H1 (cell line): ENCODE measurements at regions not wholly inside any gene's neighbourhood (a gene's known extent, or its start where the extent isn't known, plus 50 kb on each side); places are given as distances from the start of the nearest gene placed in this dataset.

Source experiments
- CTCF ChIA-PET: fragments of 300-600 bp; sonication (Branson Sonifier 250); formaldehyde crosslinking; loops from one replicate; lab custom pipeline; 2021; ENCODE audit not compliant: partially characterized antibody; lab: Charles Lee
- POLR2A ChIA-PET: fragments of 300-600 bp; sonication (Branson Sonifier 250); formaldehyde crosslinking; loops from one replicate; lab custom pipeline; 2021; ENCODE audit warnings: inconsistent platforms; ENCODE audit not compliant: partially characterized antibody; lab: Charles Lee
- DNase-seq, 2 experiments: peaks; one replicate each; pipeline versions ENCODE4 v3.0.0 to v3.0.0-alpha.2; 2010 to 2022; ENCODE audit warnings: low spot score in 2 of 2, low read depth in 1 of 2, mixed read lengths in 1 of 2
- FAIRE-seq: peaks from 2 replicates; lab custom pipeline; 2011; peaks lifted over from hg19 to GRCh38; lab: Jason Lieb, UNC
- H2AFZ ChIP-seq: 2 replicates; pipeline ENCODE4 v1.8.1; 2012; ENCODE audit warnings: low read length, inconsistent platforms
- H2AK5ac ChIP-seq: 2 replicates; pipeline ENCODE4 v1.6.1; 2013; ENCODE audit warnings: low read depth, low read length
- H2BK120ac ChIP-seq: replicated peaks from 2 replicates; pipeline ENCODE3; 2013; ENCODE audit warnings: low read depth, low read length, inconsistent platforms
- H2BK12ac ChIP-seq: 2 replicates; pipeline ENCODE4 v1.6.1; 2013; ENCODE audit warnings: low read depth, low read length
- H2BK15ac ChIP-seq: 2 replicates; pipeline ENCODE4 v1.6.1; 2013; ENCODE audit warnings: low read length
- H2BK20ac ChIP-seq: 2 replicates; pipeline ENCODE4 v1.6.1; 2013; ENCODE audit warnings: low read length
- H2BK5ac ChIP-seq: 2 replicates; pipeline ENCODE4 v1.6.1; 2013; ENCODE audit warnings: low read depth, low read length
- H3K14ac ChIP-seq: 2 replicates; pipeline ENCODE4 v1.6.1; 2013; ENCODE audit warnings: inconsistent platforms; ENCODE audit not compliant: insufficient read length
- H3K18ac ChIP-seq: 2 replicates; pipeline ENCODE4 v1.6.1; 2013; ENCODE audit warnings: low read length; ENCODE audit errors: extremely low read depth
- H3K23ac ChIP-seq: 2 replicates; pipeline ENCODE4 v1.6.1; 2013; ENCODE audit warnings: inconsistent platforms; ENCODE audit not compliant: insufficient read length
- H3K23me2 ChIP-seq: 2 replicates; pipeline ENCODE4 v1.6.1; 2013; ENCODE audit warnings: low read depth, low read length
- H3K27ac ChIP-seq: 2 replicates; pipeline ENCODE4 v1.6.1; 2011; ENCODE audit warnings: low read depth, low read length, inconsistent platforms
- H3K27me3 ChIP-seq, 4 experiments: replicated peaks in 1 of 4; 1 replicate in 1 of 4; 2 replicates in 3 of 4; pipeline versions ENCODE4 v1.6.1 to v1.8.1; 2011 to 2013; ENCODE audit warnings: low read length in 3 of 4, mild to moderate bottlenecking in 3 of 4, inconsistent platforms in 2 of 4, mixed read lengths in 2 of 4, moderate library complexity in 1 of 4; ENCODE audit not compliant: control insufficient read depth in 3 of 4, insufficient read depth in 3 of 4; ENCODE audit errors: extremely low read depth in 1 of 4
- H3K36me3 ChIP-seq, 4 experiments: 2 replicates each; pipeline versions ENCODE4 v1.6.1 to v1.8.1; 2011 to 2013; ENCODE audit warnings: mild to moderate bottlenecking in 4 of 4, low read length in 3 of 4, moderate library complexity in 2 of 4, control low read depth in 1 of 4, inconsistent platforms in 1 of 4; ENCODE audit not compliant: insufficient read depth in 4 of 4, control insufficient read depth in 2 of 4
- H3K4ac ChIP-seq: replicated peaks from 2 replicates; pipeline ENCODE3; 2013; ENCODE audit warnings: low read length, low read depth, mixed read lengths, inconsistent platforms; ENCODE audit not compliant: insufficient read length
- H3K4me1 ChIP-seq, 4 experiments: replicated peaks in 1 of 4; 1 replicate in 1 of 4; 2 replicates in 3 of 4; pipeline versions ENCODE4 v1.6.1 to v1.8.1; 2011 to 2013; ENCODE audit warnings: low read length in 3 of 4, inconsistent platforms in 2 of 4, mixed read lengths in 1 of 4; ENCODE audit not compliant: insufficient read depth in 4 of 4, control insufficient read depth in 3 of 4
- H3K4me2 ChIP-seq, 2 experiments: 2 replicates each; pipeline versions ENCODE4 v1.6.1 to v1.8.1; 2011 to 2013; ENCODE audit warnings: low read depth in 2 of 2, low read length in 2 of 2, control low read depth in 1 of 2, inconsistent platforms in 1 of 2, mild to moderate bottlenecking in 1 of 2; ENCODE audit not compliant: insufficient read depth in 1 of 2
- H3K4me3 ChIP-seq, 4 experiments: fragments of 200-600, 300-600 bp in 1 of 4; sonication (generic), shearing (Covaris generic), sonication (Bioruptor Twin) in 1 of 4; 2 replicates each; pipeline versions ENCODE4 v1.5.1 to v1.8.1; 2011 to 2016; ENCODE audit warnings: low read length in 4 of 4, low read depth in 3 of 4, control low read depth in 2 of 4, inconsistent platforms in 2 of 4, mild to moderate bottlenecking in 2 of 4, mixed read lengths in 1 of 4, moderate library complexity in 1 of 4; ENCODE audit not compliant: insufficient read depth in 2 of 4; ENCODE audit errors: extremely low read depth in 1 of 4
- H3K56ac ChIP-seq: replicated peaks from 2 replicates; pipeline ENCODE3; 2013; ENCODE audit warnings: low read depth, mild to moderate bottlenecking, mixed read lengths, low read length, inconsistent platforms; ENCODE audit not compliant: insufficient read length
- H3K79me1 ChIP-seq: 2 replicates; pipeline ENCODE4 v1.6.1; 2013; ENCODE audit warnings: low read depth, low read length, control low read depth
- H3K79me2 ChIP-seq, 2 experiments: 2 replicates each; pipeline versions ENCODE4 v1.6.1 to v1.8.1; 2012 to 2013; ENCODE audit warnings: low read length in 2 of 2, mild to moderate bottlenecking in 2 of 2, inconsistent platforms in 1 of 2; ENCODE audit not compliant: insufficient read depth in 2 of 2, control insufficient read depth in 1 of 2
- H3K9ac ChIP-seq, 4 experiments: replicated peaks in 1 of 4; 1 replicate in 1 of 4; 2 replicates in 3 of 4; pipeline versions ENCODE4 v1.6.1 to v1.8.1; 2011 to 2013; ENCODE audit warnings: low read depth in 3 of 4, low read length in 3 of 4, control low read depth in 2 of 4, mild to moderate bottlenecking in 2 of 4, moderate library complexity in 2 of 4, inconsistent platforms in 1 of 4; ENCODE audit errors: extremely low read depth in 1 of 4
- H3K9me3 ChIP-seq, 2 experiments: 2 replicates each; pipeline versions ENCODE4 v1.6.1 to v1.8.1; 2012 to 2013; ENCODE audit warnings: mild to moderate bottlenecking in 2 of 2, moderate library complexity in 2 of 2, control low read depth in 1 of 2, inconsistent platforms in 1 of 2, low read depth in 1 of 2, low read length in 1 of 2, mixed read lengths in 1 of 2; ENCODE audit not compliant: insufficient read depth in 2 of 2
- H4K20me1 ChIP-seq, 2 experiments: replicated peaks in 1 of 2; 2 replicates each; pipeline versions ENCODE3 to v1.8.1; 2011 to 2013; ENCODE audit warnings: inconsistent platforms in 2 of 2, low read length in 2 of 2, mild to moderate bottlenecking in 1 of 2; ENCODE audit not compliant: insufficient read depth in 2 of 2, control insufficient read depth in 1 of 2
- H4K5ac ChIP-seq: 2 replicates; pipeline ENCODE4 v1.6.1; 2013; ENCODE audit warnings: low read length, low read depth, mixed read lengths, inconsistent platforms; ENCODE audit not compliant: insufficient read length
- H4K8ac ChIP-seq: 2 replicates; pipeline ENCODE4 v1.8.0; 2013; ENCODE audit warnings: mild to moderate bottlenecking, moderate library complexity, low read length, inconsistent platforms; ENCODE audit not compliant: insufficient read depth; ENCODE audit errors: extremely low read depth
- H4K91ac ChIP-seq: replicated peaks from 2 replicates; pipeline ENCODE3; 2013; ENCODE audit warnings: low read length, mixed read lengths, inconsistent platforms; ENCODE audit not compliant: insufficient read length
- ASH2L ChIP-seq: fragments of 200-600, 300-600 bp; sonication (generic); IDR thresholded peaks from one replicate; pipeline ENCODE4 v1.7.1; 2017; ENCODE audit warnings: low read length
- ATF2 ChIP-seq: IDR thresholded peaks from 2 replicates; pipeline ENCODE4 v1.6.1; 2012; ENCODE audit warnings: low read length, inconsistent platforms
- CBX5 ChIP-seq: fragments of 300-800, 300-1000 bp; sonication (generic); IDR thresholded peaks from 2 replicates; pipeline ENCODE4 v1.7.1; 2016; ENCODE audit warnings: antibody characterized with exemption, low read length, low read depth
- CEBPB ChIP-seq: IDR thresholded peaks from 2 replicates; pipeline ENCODE4 v1.6.1; 2012; ENCODE audit warnings: low read depth, low read length
- E2F6 ChIP-seq: IDR thresholded peaks from 2 replicates; pipeline ENCODE4 v1.6.1; 2012; ENCODE audit warnings: inconsistent platforms
- EZH2 ChIP-seq: fragments of 200-600 bp; sonication (generic); IDR thresholded peaks from 2 replicates; pipeline ENCODE4 v1.7.1; 2012; ENCODE audit warnings: low read depth, mild to moderate bottlenecking, moderate library complexity, low read length, inconsistent platforms; ENCODE audit not compliant: severe bottlenecking
- KDM4A ChIP-seq: IDR thresholded peaks from one replicate; pipeline ENCODE4 v1.7.1; 2012; ENCODE audit warnings: low read depth, mild to moderate bottlenecking, moderate library complexity, low read length, inconsistent platforms; ENCODE audit not compliant: severe bottlenecking
- KDM5A ChIP-seq: fragments of 200-600 bp; IDR thresholded peaks from 2 replicates; pipeline ENCODE4 v1.7.1; 2012; ENCODE audit warnings: mild to moderate bottlenecking, low read length, inconsistent platforms, mixed read lengths
- NRF1 ChIP-seq: IDR thresholded peaks from 2 replicates; pipeline ENCODE4 v1.6.1; 2011; ENCODE audit warnings: mild to moderate bottlenecking, low read depth, low read length, improper control_type of control experiment
- POLR2A ChIP-seq, 2 experiments: IDR thresholded peaks; 1 replicate in 1 of 2; 2 replicates in 1 of 2; pipeline ENCODE4 v1.6.1; 2011; ENCODE audit warnings: low read depth in 2 of 2, low read length in 2 of 2, mild to moderate bottlenecking in 2 of 2; ENCODE audit errors: control extremely low read depth in 1 of 2
- POLR2AphosphoS5 ChIP-seq: IDR thresholded peaks from 2 replicates; pipeline ENCODE4 v1.6.1; 2011; ENCODE audit warnings: low read depth, low read length
- SP2 ChIP-seq: IDR thresholded peaks from 2 replicates; pipeline ENCODE4 v1.6.1; 2012; ENCODE audit warnings: mild to moderate bottlenecking, low read length, inconsistent platforms
- TAF7 ChIP-seq: optimal IDR thresholded peaks from 2 replicates; pipeline ENCODE3; 2011; ENCODE audit warnings: low read depth, mild to moderate bottlenecking, inconsistent platforms, low read length, moderate library complexity, borderline replicate concordance
- ZNF274 ChIP-seq: IDR thresholded peaks from 2 replicates; pipeline ENCODE4 v1.7.0; 2012; ENCODE audit warnings: low read length, borderline replicate concordance; ENCODE audit errors: extremely low read depth
- WGBS, 2 experiments: shearing (Covaris generic) in 1 of 2; methylation state at CpG; one replicate each; pipeline versions ENCODE4 v1.1.6 to v1.1.7; 2013 to 2015; ENCODE audit warnings: low lambda C conversion rate in 2 of 2, mixed read lengths in 2 of 2, inconsistent platforms in 1 of 2, low coverage in 1 of 2, missing lambda C conversion rate in 1 of 2; ENCODE audit not compliant: insufficient replicate concordance in 2 of 2, insufficient coverage in 1 of 2, insufficient read length in 1 of 2; ENCODE audit errors: extremely low coverage in 1 of 2, missing lambda C conversion rate in 1 of 2; 5-methylcytosine and 5-hydroxymethylcytosine counted together

- no peaks in the 10 kb centered on the region for H3K23me2 ChIP-seq
- H3K27me3 ChIP-seq: no peaks in the 10 kb centered on the region
- H2BK120ac ChIP-seq: no peak overlapping the region
- 88% methylated on average over 4 of the region's 4 CpGs; no CpG with 5 or more reads in 1 of the 2 experiments for WGBS, 2 experiments
- no peak overlapping the region for H2BK20ac ChIP-seq
- no peak overlapping the region for H2AK5ac ChIP-seq
- H3K27ac ChIP-seq: no peak overlapping the region
- DNase-seq (no peak), FAIRE-seq (no peak)
- H2BK15ac ChIP-seq: no peak overlapping the region
- no peak overlapping the region for H4K8ac ChIP-seq
- no peaks in the 10 kb centered on the region for H3K79me2 ChIP-seq
- H3K79me1 ChIP-seq: no peaks in the 10 kb centered on the region
- H3K4me3 ChIP-seq: no peak overlapping the region
- no peak overlapping the region for H3K56ac ChIP-seq
- H4K91ac ChIP-seq: no peak overlapping the region
- H2AFZ ChIP-seq: no peak overlapping the region
- ChIA-PET POLR2A (no interaction called here), CTCF (no interaction called here)
- no peak overlapping the region for H4K5ac ChIP-seq
- H3K9ac ChIP-seq: no peak overlapping the region
- no peak overlapping the region for H2BK5ac ChIP-seq
- no peak overlapping the region for H3K23ac ChIP-seq
- peaks cover 2 to 3% of the 10 kb centered on the region in 2 experiments; a peak in 2 of 4 replicates for H3K9me3 ChIP-seq
- no peak overlapping the region for H3K18ac ChIP-seq
- H3K4ac ChIP-seq: no peak overlapping the region
- H2BK12ac ChIP-seq: no peak overlapping the region
- H3K14ac ChIP-seq: no peak overlapping the region
- no peaks in the 10 kb centered on the region for H4K20me1 ChIP-seq
- H3K4me2 ChIP-seq: no peak overlapping the region
- H3K4me1 ChIP-seq: no peaks in the 10 kb centered on the region
- H3K36me3 ChIP-seq: no peaks in the 10 kb centered on the region
- no peak for TF ChIP-seq CEBPB
- TF ChIP-seq CBX5: no peak
- TF ChIP-seq TAF7: no peak
- TF ChIP-seq POLR2A (IDR thresholded peaks at IDR 0.05; ENCODE audit: control extremely low read depth in 1 of 2, low read depth in 2 of 2, low read length in 2 of 2): no peak
- no peak for TF ChIP-seq POLR2AphosphoS5
- TF ChIP-seq E2F6: no peak
- no peak for TF ChIP-seq KDM4A
- no peak for TF ChIP-seq ZNF274
- no peak for TF ChIP-seq KDM5A
- TF ChIP-seq EZH2: no peak
- no peak for TF ChIP-seq ATF2
- no peak for TF ChIP-seq NRF1
- TF ChIP-seq ASH2L: no peak
- no peak for TF ChIP-seq SP2
Observed at GRCh38 chr9:83146325-83146724, 83.4 kb upstream of the RASEF start.
